ENCODE measurements at regions not wholly inside any gene's neighbourhood (a gene's known extent, or its start where the extent isn't known, plus 50 kb on each side); places are given as distances from the start of the nearest gene placed in this dataset.

GRCh38 chr14:61618448-61618847, 76.9 kb upstream of the HIF1A start:
- peaks cover 14% of the 10 kb centered on the region for H3K4me1 Mint-ChIP-seq
- no peak for ATAC-seq
- H3K4me1 ChIP-seq (ENCODE audit: insufficient read depth), result peaks cover 13% of the 10 kb centered on the region; the same call in 1 of the 2 replicates
- 0 out of 2 replicates have a peak, but pooled peaks cover 4% of the 10 kb centered on the region for H3K9me2 ChIP-seq (ENCODE audit: insufficient read depth)
- no peak overlapping the region for H3K4me3 Mint-ChIP-seq
- H3K27ac Mint-ChIP-seq, result no peak overlapping the region
- H4K20me1 ChIP-seq (replicated peaks; ENCODE audit: insufficient read depth), result no peaks in the 10 kb centered on the region
- no peaks in the 10 kb centered on the region for H3K27me3 ChIP-seq (ENCODE audit: insufficient read depth)
- H3K79me2 ChIP-seq (replicated peaks; ENCODE audit: insufficient read depth), result no peaks in the 10 kb centered on the region
- no peak for DNase-seq (ENCODE audit: low spot score)
- no peak overlapping the region for H3K4me3 ChIP-seq
- H3K27ac ChIP-seq (ENCODE audit: low read depth), result no peak overlapping the region
- H3K36me3 Mint-ChIP-seq (ENCODE audit: low read depth), result no peaks in the 10 kb centered on the region; the same call in 2 of the 3 replicates
- H3K9me3 Mint-ChIP-seq, result no peaks in the 10 kb centered on the region; the same call in 2 of the 3 replicates
- no peak overlapping the region for H2AFZ ChIP-seq
- TF ChIP-seq ZNF114 (CRISPR knock-in tag; IDR thresholded peaks at IDR 0.05), result no peak
- TF ChIP-seq ETS1 (IDR thresholded peaks at IDR 0.05), result no peak
- TF ChIP-seq ZNF331 (CRISPR knock-in tag; IDR thresholded peaks at IDR 0.05; ENCODE audit: low read depth), result no peak
- TF ChIP-seq EZH2phosphoT487 (IDR thresholded peaks at IDR 0.05; ENCODE audit: unreplicated experiment), result no peak
- no peak for TF ChIP-seq CTCF (conservative IDR thresholded peaks at IDR 0.05; ENCODE audit: low read depth in 2 of 2)
- TF ChIP-seq REST (IDR thresholded peaks at IDR 0.05; ENCODE audit: unreplicated experiment), result no peak
- TF ChIP-seq JUNB (IDR thresholded peaks at IDR 0.05; ENCODE audit: unreplicated experiment), result no peak
- TF ChIP-seq CREB1 (CRISPR knock-in tag; IDR thresholded peaks at IDR 0.05; ENCODE audit: low read depth), result no peak
- TF ChIP-seq NANOG (IDR thresholded peaks at IDR 0.05; ENCODE audit: borderline replicate concordance), result no peak
- no peak for TF ChIP-seq POLR2AphosphoS5 (IDR thresholded peaks at IDR 0.05; ENCODE audit: low read depth)
- TF ChIP-seq ZNF462 (CRISPR knock-in tag; IDR thresholded peaks at IDR 0.05), result no peak
- no peaks in the 10 kb centered on the region for H3F3A ChIP-seq (replicated peaks; ENCODE audit: low read depth)
- no peak overlapping the region for H3K4me2 ChIP-seq
- no peaks in the 10 kb centered on the region for H3K27me3 Mint-ChIP-seq (ENCODE audit: insufficient read depth, low read depth, poor library complexity)
- H3K36me3 ChIP-seq (ENCODE audit: insufficient read depth), result no peaks in the 10 kb centered on the region
